Stimulated activated CD4-positive, alpha-beta T cell treated with anti-CD3 and anti-CD28 coated beads, Interleukin-4, amount 100 ng/mL, for 24 hours (primary cell): ENCODE measurements at regions not wholly inside any gene's neighbourhood (a gene's known extent, or its start where the extent isn't known, plus 50 kb on each side); places are given as distances from the start of the nearest gene placed in this dataset.
"Not testable (repeated sequence)": the region's sequence is repeated elsewhere in the genome, so short reads cannot be mapped to it uniquely, and the experiment has no call there.

Experiments
- DNase-seq: peaks from one replicate; pipeline ENCODE4 v3.0.0-alpha.2; 2020

DNA sequence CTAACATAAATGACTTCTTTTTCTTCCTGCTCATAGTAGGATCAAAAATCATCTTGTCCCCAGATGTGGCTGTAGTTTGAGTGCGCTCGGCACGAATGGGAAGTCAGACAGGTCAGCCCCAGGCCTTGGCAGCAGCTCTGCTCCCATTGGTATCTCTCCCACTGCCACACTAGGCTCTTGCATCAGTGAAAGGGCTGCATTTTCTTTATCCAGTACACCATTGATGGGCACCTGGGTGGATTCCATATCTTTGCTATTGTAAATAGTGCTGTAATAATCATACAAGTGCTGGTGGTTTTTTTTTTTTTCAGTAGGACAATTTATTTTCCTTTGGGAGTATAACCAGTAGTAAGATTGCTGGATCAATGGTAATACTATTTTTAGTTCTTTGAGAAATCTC is 865.5 kb downstream of the CCDC85A start:
- DNase-seq = no peak

DNA sequence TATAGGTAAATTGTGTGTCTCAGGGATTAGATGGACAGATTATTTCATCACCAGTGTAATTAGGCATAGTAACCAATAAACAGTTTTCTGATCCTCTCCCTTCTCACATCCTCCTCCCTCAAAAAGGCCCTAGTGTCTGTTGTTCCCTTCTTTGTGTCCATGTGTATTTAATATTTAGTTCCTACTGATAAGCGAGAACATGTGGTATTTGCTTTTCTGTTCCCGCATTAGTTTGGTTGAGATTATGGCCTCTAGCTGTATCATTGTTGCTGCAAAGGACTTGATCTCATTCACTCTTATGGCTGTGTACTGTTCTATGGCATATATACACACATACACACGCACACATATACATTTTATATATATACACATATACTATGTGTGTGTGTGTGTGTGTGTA is 866.2 kb downstream of the CCDC85A start:
- no peak for DNase-seq

- not testable (repeated sequence) for DNase-seq
Measured at GRCh38 chr2:57066301-57066700, 882.5 kb downstream of the CCDC85A start.

DNA sequence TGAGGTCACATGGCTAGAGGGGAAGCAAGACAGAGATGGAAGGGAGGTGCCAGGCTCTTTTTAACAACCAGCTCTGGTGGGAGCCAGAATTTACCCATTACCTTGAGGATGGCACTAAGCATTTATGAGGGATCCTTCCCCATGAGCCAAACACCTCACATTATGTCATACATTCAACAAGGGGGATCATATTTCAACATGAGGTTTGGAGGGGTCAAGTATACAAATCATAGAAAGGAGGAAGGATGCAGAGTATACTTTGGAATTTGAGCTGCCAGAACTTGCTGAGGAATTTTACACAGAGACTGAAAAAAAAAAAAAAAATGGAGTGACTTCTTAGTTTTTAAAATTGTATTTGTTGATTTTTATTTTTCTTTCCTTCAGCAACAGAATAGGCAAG is 891.4 kb downstream of the CCDC85A start:
- DNase-seq = no peak

DNA sequence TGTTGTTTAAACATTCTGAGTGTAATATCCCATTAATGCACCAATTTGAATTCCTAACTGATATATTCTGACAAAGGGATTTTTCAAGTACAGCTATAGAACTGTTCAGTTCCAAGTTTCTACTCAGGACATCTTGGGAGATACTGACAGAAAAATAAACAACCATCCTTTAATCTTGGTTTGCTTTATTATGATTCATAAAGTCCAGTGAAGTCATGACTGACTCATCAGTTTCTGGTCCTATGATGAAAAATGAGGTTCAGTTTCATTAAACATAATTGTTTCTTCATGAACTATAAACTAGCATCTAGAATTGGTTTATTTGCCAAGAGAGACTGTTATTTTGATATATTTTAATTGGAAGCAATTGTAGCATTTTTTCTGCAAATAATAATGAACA is 896.2 kb downstream of the CCDC85A start:
- DNase-seq = no peak

DNA sequence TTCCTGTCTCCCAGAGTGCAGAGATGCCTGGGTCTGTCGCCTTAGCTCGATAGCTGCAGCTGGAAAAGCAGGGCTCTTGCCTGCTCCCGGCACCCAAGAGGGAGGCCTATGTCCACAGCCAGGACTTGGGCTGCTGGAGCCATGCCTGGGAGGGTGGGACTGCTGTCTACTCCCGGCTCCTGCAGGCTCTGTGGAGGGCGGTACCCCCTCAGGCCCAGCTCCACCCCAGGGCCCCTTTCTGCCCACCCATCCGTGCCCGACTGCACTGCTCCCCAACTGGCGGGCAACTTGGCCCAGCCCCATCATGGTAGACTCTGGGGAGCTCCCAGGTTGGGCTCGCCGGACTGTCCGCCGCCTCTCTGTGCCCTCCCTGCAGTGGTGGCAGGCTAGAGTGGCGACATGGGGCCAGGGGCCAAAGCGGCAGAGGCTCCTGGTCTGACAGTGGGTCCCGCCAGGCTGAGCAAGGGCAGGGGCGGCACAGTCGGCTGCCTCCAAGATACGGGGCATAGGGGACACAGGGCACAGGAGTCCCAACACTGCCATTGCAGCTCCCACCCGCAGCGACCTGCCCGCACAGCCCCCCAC is 901.0 kb downstream of the CCDC85A start:
- no peak for DNase-seq

GRCh38 chr2:57093020-57093419 is 909.2 kb downstream of the CCDC85A start:
- no peak for DNase-seq

DNA sequence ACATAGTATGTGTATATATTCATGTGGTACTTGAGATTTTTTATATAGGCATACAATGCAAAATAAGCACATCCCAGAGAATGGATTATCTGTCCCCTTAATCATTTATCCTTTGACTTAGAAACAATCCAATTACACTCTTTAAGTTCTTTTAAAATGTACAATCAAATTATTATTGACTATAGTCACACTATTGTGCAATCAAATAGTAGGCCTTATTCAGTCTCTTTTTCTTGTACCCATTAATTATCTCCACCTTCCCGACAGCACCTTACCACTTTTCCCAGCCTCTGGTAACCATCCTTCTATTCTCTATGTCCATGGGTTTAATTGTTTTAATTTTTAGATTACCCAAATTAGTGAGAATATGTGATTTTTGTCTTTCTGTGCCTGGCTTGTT is 914.1 kb downstream of the CCDC85A start:
- no peak for DNase-seq

DNA sequence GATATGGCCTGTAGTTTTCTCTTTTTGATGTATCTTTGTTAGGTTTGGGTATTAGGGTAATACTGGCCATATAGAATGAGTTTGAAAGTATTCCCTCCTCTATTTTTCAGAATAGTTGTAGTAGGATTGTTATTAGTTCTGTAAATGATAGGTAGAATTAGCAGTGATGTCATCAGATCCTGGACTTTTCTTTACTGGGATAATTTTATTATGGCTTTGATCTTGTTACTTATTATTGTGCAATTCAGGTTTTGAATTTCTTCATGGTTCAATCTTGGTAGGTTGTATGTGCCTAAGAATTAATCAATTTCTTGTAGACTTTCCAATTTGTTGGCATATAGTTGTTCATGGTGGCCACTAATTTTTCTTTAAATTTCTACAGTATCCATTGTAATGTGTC is 916.6 kb downstream of the CCDC85A start:
- no peak for DNase-seq

DNA sequence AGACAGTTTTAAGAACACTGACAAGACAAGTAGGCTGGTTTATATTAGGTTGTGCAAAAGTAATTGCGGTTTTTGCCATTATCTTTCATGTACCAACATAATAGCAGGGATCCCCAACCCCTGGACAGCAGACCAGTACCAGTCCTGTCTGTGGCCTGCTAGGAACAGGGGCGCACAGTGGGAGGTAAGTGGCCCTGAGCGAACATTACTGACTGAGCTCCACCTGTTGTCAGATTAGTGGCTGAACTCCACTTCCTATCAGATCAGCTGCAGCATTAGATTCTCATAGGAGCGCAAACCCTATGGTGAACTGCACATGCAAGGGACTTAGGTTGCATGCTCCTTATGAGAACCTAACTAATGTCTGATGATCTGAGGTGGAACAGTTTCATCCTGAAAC is 921.9 kb downstream of the CCDC85A start:
- no peak for DNase-seq

DNA sequence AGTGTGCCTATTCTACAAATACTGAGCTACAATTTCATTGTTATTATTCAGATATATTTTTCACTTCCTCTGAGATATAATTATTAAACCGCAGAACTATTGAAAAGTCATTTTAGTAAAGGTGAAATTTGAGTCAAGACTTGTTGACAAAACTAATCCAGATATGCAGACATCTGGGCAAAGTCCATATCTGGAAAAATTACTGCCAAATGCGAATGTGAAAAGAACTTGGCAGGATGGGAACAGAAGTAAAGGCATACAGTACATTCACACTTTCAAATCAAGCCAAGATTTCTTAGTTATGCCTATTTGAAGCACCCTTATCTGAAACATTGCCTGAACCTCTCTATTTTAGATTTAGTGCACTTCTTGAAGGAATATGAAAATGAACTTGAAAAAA is 923.6 kb downstream of the CCDC85A start:
- no peak for DNase-seq

DNA sequence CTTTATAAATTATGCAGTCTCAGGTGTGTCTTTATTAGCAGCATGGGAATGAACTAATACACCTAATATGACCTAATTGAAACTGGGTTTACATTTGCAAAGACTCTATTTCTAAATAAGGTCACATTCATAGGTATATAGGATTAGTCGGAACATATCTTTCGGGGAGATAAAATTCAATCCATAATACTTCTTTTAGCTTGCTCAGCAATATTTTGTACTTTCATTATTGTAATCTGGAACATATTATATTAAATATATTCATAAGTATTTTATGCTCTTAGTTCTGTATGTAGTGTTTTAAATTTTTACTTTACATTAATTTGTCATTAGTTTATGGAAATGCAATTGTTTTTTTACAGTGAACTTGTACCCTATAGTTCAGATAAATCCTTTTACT is 927.7 kb downstream of the CCDC85A start:
- DNase-seq = no peak

DNA sequence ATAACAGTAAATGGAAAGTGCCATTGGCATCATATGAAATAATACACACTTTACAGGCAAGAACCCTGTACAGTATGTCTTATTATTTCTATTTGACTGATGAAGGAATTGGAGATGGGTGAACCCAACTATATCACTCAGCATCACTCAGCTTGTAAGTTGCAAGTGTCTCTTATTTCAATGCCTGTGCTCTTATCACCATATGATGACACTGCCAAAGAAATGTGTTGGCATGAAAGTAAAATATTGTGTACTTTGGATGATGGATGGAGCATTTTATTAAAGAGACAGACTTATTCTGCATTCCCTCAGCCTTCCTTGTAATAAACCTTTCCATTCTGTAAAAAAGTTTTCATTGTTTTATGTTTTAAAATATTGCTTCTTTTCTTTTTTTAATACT is 927.5 kb upstream of the VRK2 start:
- DNase-seq = no peak

DNA sequence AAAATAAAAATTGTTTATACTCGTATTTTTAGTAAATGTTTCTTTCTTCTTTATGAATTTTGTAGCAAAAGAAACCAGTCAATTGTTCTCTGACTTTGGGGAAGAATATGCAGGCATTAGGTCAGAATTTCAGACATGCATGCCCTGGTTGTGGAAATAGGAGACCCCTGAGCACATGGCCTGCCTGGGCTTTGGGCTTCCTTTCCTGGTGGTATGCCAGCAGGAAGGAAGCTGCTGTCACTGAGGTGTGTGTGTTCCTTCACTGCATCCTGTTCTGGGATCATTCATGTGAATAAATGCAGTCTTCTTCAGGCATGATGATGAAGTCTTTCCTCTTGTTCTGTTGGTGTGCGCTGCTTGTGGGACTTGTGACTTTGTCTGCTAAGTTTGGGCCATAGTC is 920.2 kb upstream of the VRK2 start:
- DNase-seq = no peak

DNA sequence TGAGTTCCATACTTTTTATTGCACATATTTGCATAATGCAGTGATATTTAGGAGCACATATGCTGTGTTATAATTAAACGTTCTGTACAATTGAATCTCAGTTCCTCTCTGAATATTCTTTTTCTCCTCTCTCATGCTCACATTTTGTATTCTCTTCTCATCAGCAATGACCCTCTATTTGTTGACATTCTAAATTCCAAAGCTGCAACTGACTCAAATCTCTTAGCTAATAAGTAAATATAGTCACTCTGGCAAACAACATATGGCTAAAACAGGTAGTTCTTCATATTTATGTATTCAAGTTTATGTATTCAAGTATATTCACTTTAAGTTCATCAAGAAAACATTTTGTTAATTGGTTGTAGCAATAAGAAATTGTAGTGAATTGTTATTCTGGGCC is 907.4 kb upstream of the VRK2 start:
- DNase-seq = no peak

- DNase-seq = no peak
Measured at GRCh38 chr2:57141269-57141668, 905.3 kb upstream of the VRK2 start.

DNA sequence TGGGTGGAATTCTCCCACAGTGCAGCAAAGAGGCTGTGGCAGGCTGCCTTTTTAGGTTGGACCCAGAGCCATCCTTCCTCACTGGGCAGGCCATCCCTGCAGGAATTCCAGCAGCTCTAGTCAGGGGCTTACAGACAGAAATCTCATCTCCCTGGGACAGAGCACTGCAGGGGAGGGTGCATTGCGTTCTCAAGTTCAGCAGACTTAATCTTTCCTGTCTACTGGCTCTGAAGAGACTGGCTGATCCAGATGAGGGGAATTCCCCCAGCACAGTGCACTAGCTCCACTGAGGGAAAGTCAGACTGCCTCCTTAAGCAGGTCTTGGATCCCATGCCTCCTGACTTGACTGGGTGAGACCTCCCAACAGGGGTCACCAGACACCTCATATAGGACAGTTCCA is 899.7 kb upstream of the VRK2 start:
- no peak for DNase-seq

DNA sequence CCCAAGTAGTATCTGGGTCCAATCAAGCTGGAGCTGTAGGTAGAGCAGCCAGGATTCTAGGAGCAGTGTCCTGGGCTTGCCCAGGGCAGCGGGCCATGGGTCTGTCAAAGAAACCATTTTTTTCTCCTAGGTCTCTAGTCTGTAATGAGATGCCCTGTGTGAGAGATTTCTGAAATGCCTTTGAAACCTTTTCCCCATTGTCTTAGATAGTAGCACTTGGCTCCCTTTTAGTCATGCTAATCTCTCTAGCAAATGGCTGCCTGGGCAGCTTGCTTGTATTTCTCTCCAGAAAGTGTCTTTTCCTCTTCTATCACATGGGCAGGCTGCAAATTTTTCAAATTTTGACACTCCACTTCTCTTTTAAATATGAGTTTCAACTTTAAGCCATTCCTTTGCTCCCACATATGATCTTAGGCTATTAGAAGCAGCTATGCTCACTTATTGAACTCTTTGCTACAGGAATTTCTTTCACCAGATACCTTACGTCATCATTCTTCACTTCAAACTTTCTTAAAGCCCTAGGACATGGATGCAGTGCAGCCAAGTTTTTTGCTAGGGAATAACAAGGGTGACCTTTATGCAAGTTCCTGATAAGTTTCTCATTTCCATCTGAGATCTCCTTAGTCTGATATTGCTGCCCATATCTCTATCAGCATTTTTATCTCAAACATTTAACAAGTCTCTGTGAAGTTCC is 890.2 kb upstream of the VRK2 start:
- DNase-seq = no peak

- DNase-seq = no peak
Measured at GRCh38 chr2:57160976-57161375, 885.6 kb upstream of the VRK2 start.

- no peak for DNase-seq
Measured at GRCh38 chr2:57177176-57177575, 869.4 kb upstream of the VRK2 start.

DNA sequence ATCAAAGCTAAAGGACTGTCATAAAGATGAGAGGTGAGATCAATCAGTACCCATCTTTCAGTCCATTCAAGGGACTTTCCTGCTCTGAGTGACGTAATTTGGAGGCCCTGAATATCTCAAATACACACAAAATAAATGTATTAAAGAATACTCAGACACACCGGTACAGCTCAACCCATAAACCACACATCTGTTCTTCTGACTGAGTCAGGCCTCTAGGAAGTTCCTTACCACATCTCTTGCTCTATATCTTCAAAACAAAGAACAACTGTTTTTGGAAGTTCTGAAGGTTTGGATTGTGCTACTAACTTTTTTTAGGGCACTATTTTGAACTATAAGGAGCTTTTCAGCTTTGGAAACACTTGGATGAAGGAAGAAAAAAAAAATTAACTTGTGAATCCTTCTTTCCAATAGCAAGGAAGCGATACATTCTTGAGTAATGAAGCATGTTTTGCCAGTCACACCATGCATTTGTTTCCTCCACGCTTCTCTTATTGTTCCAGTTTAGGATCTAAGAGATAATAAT is 866.5 kb upstream of the VRK2 start:
- DNase-seq = no peak

- no peak for DNase-seq
Measured at GRCh38 chr2:57180678-57181077, 865.9 kb upstream of the VRK2 start.

DNA sequence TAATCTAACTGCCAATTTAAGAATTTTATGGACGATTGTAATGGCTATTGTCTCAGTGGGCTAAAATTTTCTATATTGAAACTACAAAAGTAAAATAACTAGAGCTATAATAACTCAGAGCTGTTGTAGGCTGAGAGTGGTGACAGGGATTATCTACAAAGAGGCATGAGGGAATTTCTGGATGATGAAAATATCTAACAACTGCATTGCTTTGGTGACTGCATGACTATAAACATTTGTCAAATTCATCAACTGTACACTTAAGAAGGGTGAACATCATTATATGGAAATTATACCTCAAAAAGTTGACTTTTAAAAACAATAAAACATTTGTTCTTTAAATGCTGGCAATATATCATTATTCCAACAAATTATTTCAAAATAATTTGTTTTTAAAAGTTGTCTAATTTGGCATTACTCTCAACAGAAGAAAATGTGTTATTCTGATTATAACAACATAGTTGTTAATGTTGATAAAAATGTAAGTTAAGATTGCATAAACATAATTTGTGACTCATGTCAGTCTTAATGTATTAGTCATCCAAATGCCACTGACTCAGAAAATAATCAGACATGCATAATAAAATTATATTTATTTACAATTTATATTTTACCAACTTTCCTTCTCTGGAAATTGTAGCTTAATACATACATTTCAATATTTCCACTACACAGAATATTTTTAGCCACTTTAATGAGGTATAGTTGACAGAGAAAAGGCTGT is 865.1 kb upstream of the VRK2 start:
- DNase-seq = no peak

- no peak for DNase-seq
Measured at GRCh38 chr2:57182916-57183315, 863.7 kb upstream of the VRK2 start.
